GM19328 (cell line): ENCODE measurements at regions not wholly inside any gene's neighbourhood (a gene's known extent, or its start where the extent isn't known, plus 50 kb on each side); places are given as distances from the start of the nearest gene placed in this dataset.

Experiments used
- ATAC-seq: cut with Tn5 transposase; IDR thresholded peaks from one replicate; pipeline ENCODE4 v1.9.1; 2021; ENCODE audit warnings: mild to moderate bottlenecking, moderate library complexity; ENCODE audit not compliant: unreplicated experiment

DNA sequence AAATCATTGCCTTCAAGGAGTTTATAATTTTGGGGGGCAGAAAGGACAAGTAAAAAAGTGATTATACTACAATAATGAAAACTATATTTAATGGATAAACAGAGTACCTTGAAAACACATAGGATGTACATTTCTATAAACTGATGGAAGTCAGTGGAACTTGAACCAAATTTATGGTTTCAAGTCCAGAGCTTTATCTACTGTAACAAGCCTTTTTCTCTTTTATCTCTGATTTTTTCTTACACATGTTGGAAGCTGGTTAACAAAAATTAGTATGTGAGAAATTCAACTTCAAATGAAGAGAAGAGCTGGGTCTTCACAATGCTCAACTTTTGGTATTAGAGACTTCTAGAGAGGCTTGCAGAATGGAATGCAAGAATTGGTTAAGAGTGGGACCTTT, 393.6 kb downstream of the LMO7 start:
- no peak for ATAC-seq

DNA sequence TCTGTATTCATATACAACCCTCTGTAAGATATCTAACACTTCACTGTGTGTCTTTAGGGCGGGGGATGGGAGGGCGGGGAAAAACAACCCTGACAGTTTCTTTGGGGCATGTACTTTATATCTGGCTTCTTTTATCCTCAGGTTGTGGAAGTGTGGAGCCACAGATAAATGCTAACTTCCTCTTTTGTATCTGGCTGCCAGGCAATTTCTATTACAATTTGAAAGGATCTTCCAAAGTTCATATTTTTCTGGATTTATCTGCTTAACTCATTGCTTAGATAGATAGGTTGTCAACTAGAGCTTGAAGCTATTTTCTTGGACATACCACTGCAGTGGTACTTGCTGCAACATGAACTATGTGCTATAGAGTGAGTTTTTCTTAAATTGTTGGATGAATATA, 393.0 kb downstream of the LMO7 start:
- ATAC-seq, result no peak

DNA sequence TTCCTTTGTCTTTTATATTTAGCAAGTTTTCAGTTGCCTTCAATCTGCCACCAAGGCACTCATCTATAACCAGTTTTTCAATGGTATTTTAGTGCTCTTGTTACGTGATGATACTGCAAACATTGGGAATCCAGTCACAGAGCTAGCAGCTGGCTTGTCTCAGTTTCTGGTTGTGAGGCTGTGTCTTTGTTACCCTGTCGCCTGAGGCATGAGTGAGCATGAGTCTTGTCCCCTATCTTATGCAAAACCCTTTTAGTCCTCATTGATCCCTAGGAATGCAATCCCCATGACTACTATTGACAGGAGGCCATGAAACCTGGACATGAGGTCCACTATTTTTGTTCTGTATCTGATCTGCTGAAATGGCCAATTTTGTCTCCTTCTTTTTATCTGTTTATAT, 391.0 kb downstream of the LMO7 start:
- no peak for ATAC-seq

DNA sequence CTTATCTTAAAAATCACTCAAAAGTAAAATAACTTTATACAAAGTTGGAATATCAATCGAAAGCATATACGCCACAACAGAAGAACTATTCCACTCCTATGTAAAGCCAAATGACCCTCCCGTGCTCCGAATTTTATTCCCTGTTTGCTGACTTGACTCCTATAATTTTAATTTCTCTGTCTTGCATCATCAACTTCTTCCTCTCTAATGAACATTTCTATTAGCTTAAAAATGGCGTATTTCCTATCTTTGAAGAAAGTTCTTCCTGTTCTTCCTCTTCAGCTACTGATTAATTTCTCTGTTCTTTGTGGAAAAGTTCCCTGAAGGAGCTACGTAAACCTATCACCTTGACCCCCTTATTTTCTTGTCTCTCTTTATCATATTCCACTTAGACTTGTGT, 389.3 kb downstream of the LMO7 start:
- no peak for ATAC-seq

DNA sequence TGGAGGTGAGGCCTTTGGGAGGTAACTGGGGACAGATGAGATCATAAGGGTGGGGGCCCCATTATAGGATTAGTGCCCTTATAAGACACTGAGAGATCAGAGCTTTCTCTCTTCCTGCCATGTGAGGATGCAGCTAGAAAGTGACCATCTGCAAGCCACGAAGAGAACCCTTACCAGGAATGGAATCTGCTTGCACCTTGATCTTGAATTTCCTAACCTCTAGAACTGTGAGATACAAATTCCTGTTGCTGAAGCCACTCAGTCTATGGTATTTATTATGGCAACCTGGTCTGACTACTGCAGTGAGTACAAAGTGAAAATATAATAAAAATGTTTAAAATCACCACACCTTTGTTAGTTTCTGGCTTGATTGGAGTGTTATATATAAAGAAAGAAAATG, 388.0 kb downstream of the LMO7 start:
- ATAC-seq, result no peak

DNA sequence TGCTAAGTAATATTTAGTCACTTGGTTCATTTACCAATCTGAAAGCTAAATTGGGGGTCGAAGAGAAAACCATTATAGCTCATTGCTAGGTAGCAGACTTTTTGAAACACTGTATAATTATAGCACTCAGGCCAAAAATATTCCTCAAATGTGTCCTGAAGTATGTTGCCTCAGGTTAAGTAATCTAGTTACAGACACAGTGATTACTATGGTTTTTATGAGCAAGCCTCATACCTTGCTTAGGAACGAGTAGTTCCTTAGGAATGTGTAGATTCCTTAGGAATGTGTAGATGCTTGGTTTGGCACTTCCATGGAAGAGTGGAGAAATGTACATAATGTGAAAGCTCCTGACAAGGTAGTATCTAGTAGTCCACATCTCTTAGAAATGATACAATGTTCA, 387.5 kb downstream of the LMO7 start:
- ATAC-seq, result no peak

DNA sequence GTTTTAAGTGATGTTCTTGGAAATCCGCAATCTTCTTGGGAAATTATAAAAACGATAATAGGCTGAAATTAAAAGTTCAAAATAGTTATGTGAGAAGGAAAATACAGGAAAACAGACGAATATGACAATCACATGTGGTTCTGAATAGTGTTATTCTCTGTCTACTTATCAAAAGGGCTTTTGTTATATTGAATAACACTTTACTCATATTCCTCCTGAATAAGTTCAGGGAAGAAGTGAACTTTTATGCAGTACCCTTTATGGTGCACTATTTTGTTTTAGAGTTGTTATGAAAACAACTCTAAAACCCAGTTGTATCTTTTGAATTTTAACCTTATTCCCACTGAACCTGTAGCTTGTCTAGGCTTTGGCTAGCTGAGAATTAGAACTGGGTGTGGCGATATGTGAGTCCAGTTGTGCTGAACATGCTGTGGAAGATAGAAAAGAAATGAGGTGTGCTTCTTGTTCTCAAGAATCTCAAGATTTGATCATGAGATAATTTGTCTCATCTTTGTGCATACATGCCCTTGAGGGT, 384.4 kb downstream of the LMO7 start:
- ATAC-seq, result no peak

DNA sequence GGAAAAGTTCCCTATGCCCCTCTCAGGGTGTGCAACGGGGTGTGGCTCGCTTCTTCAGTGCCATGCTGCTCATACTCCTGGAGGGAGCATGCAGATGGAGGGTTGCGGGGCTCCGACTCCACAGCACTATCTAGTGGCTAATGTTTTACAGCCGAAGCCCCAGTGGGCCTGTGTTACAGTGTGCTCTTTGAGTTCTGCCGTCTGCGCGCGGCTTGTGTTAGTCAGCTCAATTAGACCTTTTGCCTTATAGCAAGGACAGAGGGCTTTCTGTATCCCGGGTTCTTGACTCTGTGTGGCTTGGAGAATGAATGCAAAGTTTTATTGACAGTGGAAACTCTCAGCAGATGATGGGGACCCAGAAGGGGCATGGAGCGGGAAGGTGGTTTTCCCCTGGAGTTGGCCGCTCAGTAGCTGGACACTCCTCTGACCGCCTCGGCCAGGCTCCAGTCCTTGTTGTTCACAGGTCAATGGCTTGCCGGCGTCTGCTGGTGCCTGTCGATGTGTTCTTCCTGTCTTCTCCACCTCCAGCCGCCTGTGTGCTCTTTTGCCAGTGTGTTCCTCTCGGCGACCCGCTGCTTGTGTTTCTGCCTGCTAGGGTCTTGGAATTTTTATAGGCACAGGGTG, 383.4 kb downstream of the LMO7 start:
- ATAC-seq, result no peak

DNA sequence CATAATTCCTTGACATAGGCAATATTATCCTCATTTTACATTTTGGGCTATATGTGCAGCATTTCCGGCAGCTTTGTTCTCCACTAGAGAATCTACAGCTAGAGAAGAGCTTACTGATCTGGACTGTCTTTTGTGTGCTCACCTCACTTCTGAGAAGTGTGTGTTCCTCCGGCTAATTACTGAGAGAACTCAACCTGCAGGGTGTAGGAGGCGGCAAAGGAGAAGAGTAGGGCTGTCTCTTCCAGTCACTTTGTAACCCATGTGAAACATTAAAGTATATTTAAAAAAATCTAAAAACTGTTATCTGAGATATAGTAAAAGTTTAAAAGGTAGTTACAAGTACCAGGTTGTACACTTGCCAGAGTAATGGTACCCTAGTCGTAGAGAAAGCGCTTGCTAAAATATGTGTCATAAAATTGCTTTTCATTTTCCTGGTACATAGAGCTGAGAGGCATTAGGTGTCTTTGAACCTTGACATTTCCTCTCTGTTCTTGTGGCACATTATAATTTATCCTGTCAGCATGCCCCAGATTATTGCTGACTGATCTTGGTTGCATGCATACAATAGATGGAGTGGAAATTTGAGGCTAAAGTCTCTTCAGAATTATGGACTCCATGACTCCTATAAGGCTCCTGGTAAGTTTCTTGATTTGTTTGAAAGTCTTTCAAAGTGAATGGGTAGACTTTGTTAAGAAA, 381.9 kb downstream of the LMO7 start:
- no peak for ATAC-seq

DNA sequence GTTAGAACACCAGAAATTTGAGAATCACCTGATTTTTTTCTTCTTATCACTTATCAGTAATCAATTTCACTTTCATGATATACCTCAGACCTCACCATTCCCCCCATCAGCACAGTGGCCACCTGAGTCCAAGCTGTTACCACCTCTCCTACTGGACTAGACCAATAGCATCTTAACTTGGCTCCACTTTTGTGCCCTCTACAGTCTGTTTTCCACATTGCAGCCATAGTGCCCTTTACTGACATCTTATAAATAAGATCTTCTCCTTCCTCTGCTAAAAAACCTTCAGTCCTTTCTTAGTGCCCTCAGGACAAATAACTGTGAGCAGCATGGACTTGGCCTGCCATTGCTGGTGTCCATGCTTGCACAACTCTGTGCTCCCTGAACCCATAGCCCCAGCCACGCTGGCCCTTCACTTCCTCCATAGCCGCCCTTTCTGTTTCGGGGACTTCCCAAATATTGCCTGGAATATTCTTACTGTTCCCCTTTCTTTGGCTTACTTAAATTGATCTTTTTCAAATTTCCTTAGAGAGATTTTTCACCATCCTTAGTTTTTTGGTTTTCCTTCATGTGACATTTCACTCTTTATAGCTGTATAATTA, 380.8 kb downstream of the LMO7 start:
- peak; percentile 59 for ATAC-seq

DNA sequence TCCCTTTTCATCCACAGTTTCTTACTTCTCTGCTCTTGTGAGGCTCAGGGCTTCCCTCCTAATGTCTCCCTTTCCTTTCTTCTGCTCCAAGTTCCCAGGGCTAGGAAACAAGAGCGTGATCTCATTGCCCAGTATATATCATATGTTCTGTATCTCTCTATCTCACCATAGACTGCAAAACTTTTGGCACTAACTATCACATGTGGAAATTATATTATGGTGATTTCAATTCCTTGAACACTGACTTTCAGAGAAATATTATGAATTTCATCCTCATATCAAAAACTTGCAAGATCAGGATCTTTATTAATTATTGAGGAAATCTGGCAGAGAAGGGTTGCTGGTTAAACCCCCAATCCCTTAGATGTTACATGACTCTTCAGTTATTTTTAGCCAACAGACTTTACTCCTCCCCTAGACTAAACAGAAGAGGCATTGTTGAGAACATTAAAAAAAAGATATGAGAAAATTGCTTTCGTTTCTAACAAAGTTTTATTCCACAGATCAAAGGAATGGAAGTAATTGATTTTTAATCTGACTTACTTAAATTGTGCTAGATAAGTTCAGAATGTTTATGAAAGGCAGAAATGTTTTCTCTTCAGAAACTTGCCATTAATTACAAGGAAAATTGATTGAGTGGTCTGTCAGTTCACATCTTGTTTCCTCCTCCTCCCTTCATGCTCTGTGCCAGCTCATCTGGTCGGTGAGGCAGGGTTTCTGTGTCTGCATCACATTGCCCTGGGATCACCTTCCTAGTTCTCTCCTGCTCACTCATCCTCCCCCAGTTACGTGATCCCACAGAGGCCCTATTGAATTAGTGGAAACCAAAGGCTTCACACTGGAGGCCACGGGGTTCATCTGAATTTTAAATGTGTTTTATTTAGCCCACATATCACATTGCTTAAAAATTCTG, 378.5 kb downstream of the LMO7 start:
- no peak for ATAC-seq

DNA sequence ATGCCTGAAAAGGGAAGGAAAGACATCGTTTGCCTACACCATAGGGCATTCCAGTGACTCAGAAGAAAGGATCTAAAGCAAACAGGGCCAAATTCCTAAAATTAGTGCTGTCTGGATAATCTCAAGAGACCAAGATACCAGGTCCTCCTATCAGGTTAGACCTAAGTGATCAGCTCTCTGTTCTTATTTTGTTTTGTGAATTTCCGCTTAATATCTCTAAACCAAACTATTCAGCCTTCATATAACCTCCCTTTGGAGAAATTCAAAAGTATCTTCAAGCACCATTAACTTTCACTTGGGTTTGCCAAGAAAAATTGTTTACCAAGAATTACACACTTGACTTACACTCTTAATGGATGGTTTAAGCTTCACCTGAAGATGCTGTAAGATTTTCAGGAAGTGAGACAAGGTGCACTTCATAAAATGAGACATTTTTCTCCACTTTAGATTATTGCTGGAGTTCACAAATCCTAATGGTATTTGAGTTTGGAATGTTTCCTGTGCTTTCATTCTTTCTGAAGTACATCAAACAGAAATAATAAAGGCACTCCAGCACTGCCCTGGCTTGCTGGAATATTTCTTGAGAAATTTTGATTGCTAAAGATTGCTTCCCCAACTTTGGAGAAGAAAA, 376.1 kb downstream of the LMO7 start:
- no peak for ATAC-seq

DNA sequence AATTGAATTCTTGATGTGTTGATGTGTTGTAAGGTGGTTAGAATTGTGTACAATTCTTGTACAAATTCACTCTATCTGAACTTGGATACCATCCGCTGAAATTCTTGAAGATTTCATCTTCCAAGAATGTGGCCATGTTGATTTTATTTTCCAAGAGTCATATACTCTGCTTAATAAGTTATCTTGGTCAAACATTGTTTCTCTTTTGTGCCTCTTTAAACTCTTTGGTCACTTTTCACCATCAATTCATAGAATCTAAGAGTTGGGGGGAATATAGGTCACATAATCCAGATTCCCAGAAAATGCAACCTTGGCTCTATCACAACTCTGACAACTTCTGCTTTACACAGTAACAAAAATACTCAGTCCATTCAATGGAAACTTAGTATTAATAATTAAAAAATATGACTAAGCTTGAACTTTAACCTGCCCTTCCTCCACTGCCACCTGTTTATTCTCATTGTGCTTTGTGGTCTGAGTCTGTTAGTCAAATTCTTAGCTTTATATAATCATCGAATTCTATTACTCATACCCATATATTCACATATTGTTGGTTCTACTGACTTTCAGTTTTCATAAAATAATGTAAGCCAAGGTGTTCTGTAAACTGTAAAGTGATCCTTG, 373.2 kb downstream of the LMO7 start:
- ATAC-seq, result no peak

DNA sequence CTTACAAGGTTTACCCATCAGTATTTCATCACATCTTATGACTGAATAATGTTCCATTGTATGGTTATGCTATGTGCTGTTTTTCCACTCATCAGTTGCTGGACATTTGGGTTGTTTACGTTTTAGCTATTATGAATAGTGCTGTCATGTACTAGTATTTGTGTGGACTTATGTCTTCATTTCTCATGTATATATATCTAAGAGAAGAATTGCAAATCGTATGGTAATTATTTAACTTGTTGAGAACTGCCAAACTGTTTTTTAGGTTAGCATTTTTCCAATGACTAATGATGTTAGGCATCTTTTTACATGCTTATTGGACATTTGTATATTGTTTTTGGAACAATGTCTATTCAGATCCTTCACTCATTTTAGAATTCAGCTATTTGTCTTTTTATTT, 368.3 kb downstream of the LMO7 start:
- ATAC-seq, result no peak

DNA sequence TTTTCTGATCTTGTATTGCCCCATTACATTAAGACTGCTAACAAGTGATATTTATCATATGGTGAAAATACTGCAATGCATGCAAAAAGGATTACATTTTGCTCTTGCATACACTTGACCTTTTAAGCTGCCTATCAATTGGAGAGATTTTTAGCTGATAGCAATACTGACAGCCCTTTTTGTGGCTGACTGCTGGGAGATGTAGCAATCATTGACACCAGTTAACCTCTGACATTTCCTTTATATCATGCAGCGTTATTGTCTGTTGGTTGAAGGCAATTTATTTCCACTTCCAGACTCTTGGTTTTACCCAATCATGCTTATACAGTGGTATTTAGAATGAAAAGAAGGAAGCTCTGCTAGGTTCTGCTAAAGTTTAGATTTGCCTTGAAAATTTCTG, 364.0 kb downstream of the LMO7 start:
- ATAC-seq, result no peak

DNA sequence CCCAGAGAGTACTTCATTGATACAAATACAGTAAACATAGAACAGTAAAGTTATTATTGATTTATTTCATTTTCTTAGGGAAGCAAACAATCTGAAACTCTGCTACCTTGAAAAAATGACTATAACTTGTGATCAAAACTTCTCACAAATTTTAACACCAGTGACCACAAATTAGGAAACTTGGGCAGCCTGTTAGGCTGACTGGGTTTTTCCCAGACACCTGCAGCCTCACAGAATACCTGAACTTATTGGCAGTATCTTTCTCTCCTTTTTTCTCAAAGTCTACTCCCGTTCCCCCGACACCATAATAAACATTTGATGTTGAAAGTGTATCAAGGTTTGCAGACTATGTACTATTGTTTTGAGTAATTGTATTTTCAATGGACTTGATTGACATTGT, 360.5 kb downstream of the LMO7 start:
- no peak for ATAC-seq

DNA sequence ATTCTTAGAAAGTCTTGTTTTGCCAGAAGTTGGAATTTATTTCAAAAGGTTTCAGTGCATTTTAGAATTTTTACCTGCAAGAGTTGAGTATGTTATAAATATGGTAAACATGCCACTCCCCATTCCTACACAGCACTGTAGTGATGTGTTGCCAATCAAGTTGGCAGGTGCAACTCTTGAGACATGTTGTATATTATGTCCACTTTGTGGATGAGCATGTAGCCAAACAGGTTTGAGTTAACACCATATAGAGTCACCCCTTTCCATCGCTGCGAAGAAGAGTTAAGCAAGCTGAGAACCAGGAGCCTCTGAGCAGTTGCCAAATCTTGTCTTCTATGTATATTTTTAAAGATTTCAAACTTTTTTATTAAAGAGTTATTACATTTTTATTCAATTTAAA, 359.8 kb downstream of the LMO7 start:
- ATAC-seq, result no peak

DNA sequence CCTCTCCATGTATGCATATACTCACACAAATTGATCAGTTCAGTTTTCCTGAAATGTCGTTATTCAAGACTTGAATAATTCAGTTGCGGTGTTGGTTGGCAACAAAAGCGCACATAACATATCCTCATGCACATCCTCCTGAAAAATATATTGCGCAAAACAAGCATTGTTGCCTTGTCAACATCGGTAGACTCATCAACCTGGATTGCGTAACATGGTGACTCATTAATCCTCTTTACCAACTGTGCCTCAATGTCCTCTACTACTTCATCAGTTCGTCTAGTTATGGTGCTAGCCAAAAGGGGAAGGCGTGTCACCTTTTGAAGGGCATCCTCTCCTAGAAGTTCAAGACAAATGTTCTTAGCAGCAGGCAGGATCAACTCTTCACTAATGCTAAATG, 357.7 kb downstream of the LMO7 start:
- ATAC-seq, result no peak

DNA sequence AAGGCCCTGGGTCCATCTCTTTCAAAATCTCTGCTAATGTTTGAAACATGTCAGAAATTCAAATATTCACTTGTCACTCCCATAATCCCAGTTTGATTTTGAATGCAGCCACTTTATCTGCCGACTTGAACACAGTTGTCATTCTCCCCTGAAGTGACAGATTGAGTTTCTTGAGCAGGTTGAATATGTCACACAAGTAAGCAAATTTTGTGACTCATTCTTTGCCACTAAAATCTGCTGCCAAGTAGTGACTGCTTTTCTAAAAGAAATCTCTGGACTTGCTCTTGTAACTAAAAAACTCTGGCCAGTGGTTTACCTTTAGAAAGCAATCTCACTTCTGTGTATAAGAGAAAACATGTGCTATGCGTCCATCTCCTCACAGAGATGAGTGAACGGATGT, 357.1 kb downstream of the LMO7 start:
- no peak for ATAC-seq

DNA sequence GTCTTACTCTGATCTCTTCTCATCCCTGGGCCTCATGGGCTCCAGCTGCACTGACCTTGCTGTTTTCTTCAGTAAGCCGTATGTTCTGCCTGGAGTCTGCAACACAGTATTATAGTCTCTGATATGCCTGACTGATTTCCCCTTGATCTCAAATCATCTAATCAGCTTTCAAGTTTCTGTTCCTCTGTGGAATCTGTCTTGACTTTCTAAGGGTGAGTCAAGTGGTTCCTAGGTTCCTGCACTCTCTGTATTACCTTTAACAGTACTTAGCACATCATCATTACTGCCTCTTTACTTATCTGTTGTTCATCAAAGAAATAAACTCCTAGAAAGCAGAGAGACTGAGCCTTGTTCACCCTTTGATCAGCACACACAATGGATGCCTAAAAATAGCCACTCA, 350.7 kb downstream of the LMO7 start:
- peak; percentile 95 for ATAC-seq
